GM12873 (cell line): ENCODE measurements at regions not wholly inside any gene's neighbourhood (a gene's known extent, or its start where the extent isn't known, plus 50 kb on each side); places are given as distances from the start of the nearest gene placed in this dataset.

Source experiments
- TF ChIP-seq, protein P1 (sequence below): IDR thresholded peaks from 2 replicates; pipeline ENCODE4 v1.5.1; 2012; ENCODE audit warnings: low read depth, mild to moderate bottlenecking, moderate library complexity, low read length, control low read depth; ENCODE audit not compliant: insufficient read depth; ENCODE audit errors: missing control alignments

DNA sequence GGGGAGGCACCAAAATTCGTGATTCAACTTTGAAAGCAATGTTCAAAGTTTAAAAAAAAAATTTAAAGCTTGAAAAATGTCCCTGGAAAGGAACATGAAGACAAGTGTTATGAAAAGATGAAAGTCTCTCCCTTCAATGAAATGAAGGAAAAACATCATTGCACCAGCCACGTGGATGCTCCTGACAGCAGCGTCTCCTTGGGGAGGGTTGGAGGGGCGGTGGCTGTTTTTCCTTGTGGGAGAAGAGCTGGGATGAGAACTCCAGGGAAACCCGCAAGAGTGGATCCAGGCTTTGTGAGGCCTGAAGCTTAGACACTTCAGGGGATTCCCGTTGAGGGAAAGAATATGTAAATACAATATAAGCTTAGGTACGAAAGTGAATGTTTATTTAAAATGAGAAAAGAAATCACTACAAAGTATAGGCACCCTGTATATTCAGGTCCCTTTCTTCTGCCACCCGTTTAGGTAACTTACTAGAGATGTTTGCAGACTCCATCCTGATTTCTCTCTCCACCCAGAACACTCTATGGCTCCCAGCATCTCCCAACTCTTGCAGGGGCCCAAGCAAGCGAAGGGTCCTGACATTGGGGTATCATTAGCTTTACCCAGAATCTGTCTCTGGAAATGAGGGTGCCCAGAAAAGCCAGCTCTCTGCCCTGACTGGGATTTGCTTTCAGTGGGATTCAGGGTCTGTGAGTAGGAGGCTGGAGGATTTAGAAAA, 63.1 kb upstream of the BAIAP2L1 start:
- TF ChIP-seq, protein P1, sequence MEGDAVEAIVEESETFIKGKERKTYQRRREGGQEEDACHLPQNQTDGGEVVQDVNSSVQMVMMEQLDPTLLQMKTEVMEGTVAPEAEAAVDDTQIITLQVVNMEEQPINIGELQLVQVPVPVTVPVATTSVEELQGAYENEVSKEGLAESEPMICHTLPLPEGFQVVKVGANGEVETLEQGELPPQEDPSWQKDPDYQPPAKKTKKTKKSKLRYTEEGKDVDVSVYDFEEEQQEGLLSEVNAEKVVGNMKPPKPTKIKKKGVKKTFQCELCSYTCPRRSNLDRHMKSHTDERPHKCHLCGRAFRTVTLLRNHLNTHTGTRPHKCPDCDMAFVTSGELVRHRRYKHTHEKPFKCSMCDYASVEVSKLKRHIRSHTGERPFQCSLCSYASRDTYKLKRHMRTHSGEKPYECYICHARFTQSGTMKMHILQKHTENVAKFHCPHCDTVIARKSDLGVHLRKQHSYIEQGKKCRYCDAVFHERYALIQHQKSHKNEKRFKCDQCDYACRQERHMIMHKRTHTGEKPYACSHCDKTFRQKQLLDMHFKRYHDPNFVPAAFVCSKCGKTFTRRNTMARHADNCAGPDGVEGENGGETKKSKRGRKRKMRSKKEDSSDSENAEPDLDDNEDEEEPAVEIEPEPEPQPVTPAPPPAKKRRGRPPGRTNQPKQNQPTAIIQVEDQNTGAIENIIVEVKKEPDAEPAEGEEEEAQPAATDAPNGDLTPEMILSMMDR: no peak

DNA sequence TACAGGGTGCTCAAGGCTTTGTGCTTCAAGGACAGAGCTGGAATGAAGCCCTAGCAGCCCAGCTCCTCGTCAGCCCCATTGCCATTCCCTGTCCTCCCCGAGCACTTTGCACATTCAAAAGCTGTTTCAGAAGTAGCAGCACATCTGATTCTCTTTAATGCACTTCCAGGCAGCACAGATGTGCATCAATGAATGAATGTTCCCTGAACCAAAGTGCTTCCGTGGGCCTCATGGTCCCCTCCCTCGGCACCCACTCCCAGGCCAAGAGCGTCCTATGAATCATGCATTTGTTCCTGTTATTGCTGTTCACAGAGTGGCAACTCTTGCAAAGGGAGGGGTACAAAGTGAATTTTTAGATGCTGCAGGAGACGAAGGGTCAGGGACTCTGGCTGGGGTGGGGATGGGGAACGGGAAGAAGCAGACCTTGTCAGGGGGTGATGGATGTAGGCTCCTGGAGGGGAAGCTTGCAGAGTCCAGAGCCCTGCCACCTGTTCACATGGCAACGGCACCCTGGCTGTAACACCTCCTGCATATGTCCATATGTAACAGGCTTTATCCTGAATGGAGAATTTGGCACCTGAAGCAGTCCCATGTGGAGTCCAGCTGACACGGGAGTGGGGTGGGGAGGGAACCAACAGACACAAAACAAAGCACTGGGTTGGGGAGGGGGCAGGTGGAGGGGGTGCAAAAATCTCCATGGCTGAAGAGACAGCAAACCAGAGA, 62.2 kb upstream of the BAIAP2L1 start:
- TF ChIP-seq, protein P1: no peak

DNA sequence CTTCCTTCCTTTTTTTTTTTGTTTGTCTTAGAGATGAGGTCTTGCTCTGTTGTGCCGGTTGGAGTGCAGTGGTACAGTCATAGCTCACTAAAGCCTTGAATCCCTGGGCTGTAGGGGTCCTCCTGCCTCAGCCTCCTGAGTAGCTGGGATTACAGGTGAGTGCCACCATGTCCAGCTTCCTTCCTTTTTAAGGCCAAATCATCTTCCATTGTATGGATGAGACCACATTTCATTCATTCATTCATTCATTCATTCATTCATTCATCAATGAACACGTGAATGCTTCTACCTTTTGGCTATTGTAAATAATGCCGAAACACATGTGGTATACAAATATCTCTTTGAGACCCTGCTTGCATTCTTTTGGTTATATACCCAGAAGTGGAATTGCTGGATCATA, 60.0 kb upstream of the BAIAP2L1 start:
- TF ChIP-seq, protein P1: no peak

DNA sequence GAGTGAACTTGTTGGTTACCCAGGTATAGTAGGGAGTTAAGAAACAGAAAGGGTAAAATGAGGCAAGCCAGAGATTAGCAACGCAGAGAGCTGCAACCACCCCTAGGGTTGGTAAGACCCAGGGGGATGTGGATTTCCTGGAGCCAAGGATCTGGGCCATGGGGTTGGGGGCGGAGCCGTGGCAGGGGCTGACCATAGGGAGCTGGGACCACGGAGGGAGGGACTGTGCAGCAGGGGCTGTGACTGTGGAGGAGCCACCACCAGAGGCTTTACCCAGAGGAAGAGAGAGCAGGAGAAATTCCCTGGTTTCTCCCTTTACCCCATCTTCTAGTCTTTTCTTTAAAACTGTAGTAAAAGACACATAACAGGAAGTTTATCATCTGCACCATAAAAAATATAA, 58.6 kb upstream of the BAIAP2L1 start:
- TF ChIP-seq, protein P1: no peak

DNA sequence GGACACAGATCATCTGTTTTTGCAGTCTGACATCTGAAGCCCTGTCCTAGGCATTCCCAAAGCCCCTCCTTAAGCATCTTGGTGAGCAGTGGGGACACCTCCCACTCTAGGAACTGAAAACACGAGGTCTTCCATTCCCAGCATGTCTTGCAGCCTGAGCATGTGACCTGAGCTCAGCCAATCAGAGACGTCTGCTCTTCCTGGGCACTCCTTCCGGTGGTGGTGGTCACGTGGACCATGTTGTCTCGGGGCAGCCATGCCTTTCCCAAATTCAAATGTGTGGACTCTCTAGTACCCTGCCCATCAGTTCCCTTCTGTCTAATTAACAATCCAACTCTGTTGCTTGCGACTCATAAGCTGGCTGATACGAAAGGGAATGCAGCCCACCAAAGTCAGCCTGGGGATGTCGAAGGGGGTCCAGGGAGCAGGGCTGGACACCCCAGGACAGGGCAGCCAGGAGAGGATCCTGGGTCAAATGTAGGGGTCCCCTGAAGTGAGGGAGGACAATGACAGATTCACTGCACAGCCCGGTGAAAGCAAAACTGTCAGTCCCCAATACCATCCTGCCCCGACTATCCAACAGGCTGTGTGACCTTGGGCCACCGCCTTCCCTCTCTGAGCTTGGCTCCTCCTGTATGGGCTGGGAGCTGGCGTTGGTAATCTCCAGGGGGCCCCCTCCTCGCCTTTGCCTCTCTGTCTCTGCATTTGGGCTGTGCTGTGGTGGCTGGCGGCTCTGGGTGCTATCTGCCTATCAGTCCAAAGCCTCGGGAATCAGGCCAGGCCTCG, 57.4 kb upstream of the BAIAP2L1 start:
- TF ChIP-seq, protein P1: no peak

GRCh38 chr7:98456866-98457265, 56.0 kb upstream of the BAIAP2L1 start:
- TF ChIP-seq, protein P1: no peak

DNA sequence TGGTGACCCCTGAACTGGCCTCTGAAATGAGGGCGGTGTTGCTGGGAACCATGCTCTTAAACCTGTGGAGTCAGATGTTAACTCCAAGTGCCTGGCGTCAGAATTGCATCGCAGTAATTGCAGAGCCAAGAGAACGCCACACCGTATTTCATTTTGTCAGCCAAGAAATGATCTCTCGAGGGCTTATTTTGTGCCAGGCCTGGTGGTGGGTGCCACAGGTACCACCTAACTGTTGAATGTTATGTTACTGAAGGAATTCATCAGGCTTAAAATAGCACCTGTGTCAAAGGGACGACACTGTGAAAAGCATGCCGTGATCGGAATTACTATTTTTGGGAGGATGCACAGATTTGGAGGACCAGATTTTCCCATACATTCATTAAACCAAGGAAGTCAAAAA, 51.9 kb upstream of the BAIAP2L1 start:
- TF ChIP-seq, protein P1: no peak
